Liver (tissue), 8 donors: ENCODE measurements at regions not wholly inside any gene's neighbourhood (a gene's known extent, or its start where the extent isn't known, plus 50 kb on each side); places are given as distances from the start of the nearest gene placed in this dataset.

Experiments used
- DNase-seq: peaks from one replicate; pipeline ENCODE4 v3.0.0-alpha.2; 2017; ENCODE audit warnings: low spot score
- H3K27ac ChIP-seq, 2 donors: one replicate each; pipeline ENCODE4 v1.7.0; 2013; ENCODE audit warnings: inconsistent platforms in 2 of 2, low read length in 2 of 2, control low read depth in 1 of 2, low read depth in 1 of 2, mild to moderate bottlenecking in 1 of 2
- H3K27me3 ChIP-seq, 4 donors: one replicate each; pipeline versions ENCODE4 v1.6.1 to v1.7.0; 2013; ENCODE audit warnings: low read length in 3 of 4, inconsistent platforms in 1 of 4, mild to moderate bottlenecking in 1 of 4, moderate library complexity in 1 of 4; ENCODE audit not compliant: control insufficient read depth in 4 of 4, insufficient read depth in 4 of 4
- H3K36me3 ChIP-seq, 4 donors: one replicate each; pipeline versions ENCODE4 v1.6.1 to v1.7.0; 2013; ENCODE audit warnings: low read length in 3 of 4, mild to moderate bottlenecking in 3 of 4, low read depth in 1 of 4, moderate library complexity in 1 of 4; ENCODE audit not compliant: control insufficient read depth in 4 of 4, insufficient read depth in 3 of 4
- H3K4me1 ChIP-seq, 4 donors: one replicate each; pipeline versions ENCODE4 v1.6.1 to v1.7.0; 2013; ENCODE audit warnings: low read length in 3 of 4, mild to moderate bottlenecking in 3 of 4, moderate library complexity in 1 of 4; ENCODE audit not compliant: control insufficient read depth in 4 of 4, insufficient read depth in 4 of 4
- H3K4me3 ChIP-seq, 3 donors: one replicate each; pipeline versions ENCODE4 v1.6.1 to v1.7.0; 2013; ENCODE audit warnings: low read length in 3 of 3, control low read depth in 1 of 3, low read depth in 1 of 3, mild to moderate bottlenecking in 1 of 3
- H3K9ac ChIP-seq, 2 donors: one replicate each; pipeline ENCODE4 v1.7.0; 2013; ENCODE audit warnings: low read length in 2 of 2, mild to moderate bottlenecking in 2 of 2, moderate library complexity in 2 of 2, control low read depth in 1 of 2, low read depth in 1 of 2
- H3K9me3 ChIP-seq, 4 donors: one replicate each; pipeline versions ENCODE4 v1.6.1 to v1.7.0; 2013; ENCODE audit warnings: low read length in 3 of 4; ENCODE audit not compliant: control insufficient read depth in 4 of 4
- ATF3 ChIP-seq: IDR thresholded peaks from 2 replicates; pipeline ENCODE4 v1.6.1; 2016; ENCODE audit warnings: antibody characterized with exemption
- CTCF ChIP-seq: fragments of 150-350 bp; IDR thresholded peaks from 2 replicates; pipeline ENCODE4 v1.5.1; 2017; ENCODE audit warnings: improper control_type of control experiment, low read depth, low read length; ENCODE audit not compliant: missing input control
- EGR1 ChIP-seq, 2 donors: IDR thresholded peaks; 2 replicates each; pipeline ENCODE4 v1.6.1; 2016 to 2018; ENCODE audit warnings: antibody characterized with exemption in 2 of 2, low read depth in 2 of 2
- FOXA1 ChIP-seq: IDR thresholded peaks from 2 replicates; pipeline ENCODE4 v1.6.1; 2016; ENCODE audit warnings: antibody characterized with exemption
- FOXA2 ChIP-seq: IDR thresholded peaks from 2 replicates; pipeline ENCODE4 v1.6.1; 2016; ENCODE audit warnings: antibody characterized with exemption
- GABPA ChIP-seq, 2 donors: IDR thresholded peaks in 1 of 2; conservative IDR thresholded peaks in 1 of 2; 2 replicates each; pipeline ENCODE4 v1.6.1; 2016; ENCODE audit warnings: antibody characterized with exemption in 2 of 2, mild to moderate bottlenecking in 1 of 2, moderate library complexity in 1 of 2
- HNF4G ChIP-seq: IDR thresholded peaks from 2 replicates; pipeline ENCODE4 v1.6.1; 2016; ENCODE audit warnings: antibody characterized with exemption
- JUND ChIP-seq, 2 donors: IDR thresholded peaks; 2 replicates each; pipeline ENCODE4 v1.6.1; 2016; ENCODE audit warnings: antibody characterized with exemption in 2 of 2
- MAX ChIP-seq: IDR thresholded peaks from 2 replicates; pipeline ENCODE4 v1.6.1; 2016; ENCODE audit warnings: antibody characterized with exemption
- NR2F2 ChIP-seq: IDR thresholded peaks from 2 replicates; pipeline ENCODE4 v1.6.1; 2016; ENCODE audit warnings: antibody characterized with exemption
- RAD21 ChIP-seq, 2 donors: IDR thresholded peaks; 2 replicates each; pipeline ENCODE4 v1.6.1; 2016; ENCODE audit warnings: antibody characterized with exemption in 2 of 2, mild to moderate bottlenecking in 2 of 2
- REST ChIP-seq: IDR thresholded peaks from 2 replicates; pipeline ENCODE4 v1.6.1; 2016; ENCODE audit warnings: antibody characterized with exemption, mild to moderate bottlenecking
- RXRA ChIP-seq, 2 donors: IDR thresholded peaks; 2 replicates each; pipeline ENCODE4 v1.6.1; 2017 to 2018; ENCODE audit warnings: antibody characterized with exemption in 2 of 2, mild to moderate bottlenecking in 1 of 2
- SP1 ChIP-seq: IDR thresholded peaks from 2 replicates; pipeline ENCODE4 v1.6.1; 2018; ENCODE audit warnings: antibody characterized with exemption, mild to moderate bottlenecking
- YY1 ChIP-seq: IDR thresholded peaks from 2 replicates; pipeline ENCODE4 v1.6.1; 2016; ENCODE audit warnings: antibody characterized with exemption, mild to moderate bottlenecking
- WGBS: extraction: QIAGEN DNeasy Blood & Tissue Kit; methylation state at CpG from one replicate; pipeline ENCODE4 v1.1.7; 2013; 5-methylcytosine and 5-hydroxymethylcytosine counted together
- donor health status: healthy.
- donor health status: healthy.
- donor health status: healthy.
- donor health status: healthy.
- donor health status: healthy.

GRCh38 chr15:77866186-77866585 lies 211.3 kb downstream of the TBC1D2B start:
- Histone ChIP-seq H3K4me3 (no peak overlapping the region), H3K36me3 (no peaks in the 10 kb centered on the region), H3K9ac (no peak overlapping the region), H3K9me3 (no peaks in the 10 kb centered on the region), H3K27ac (no peak overlapping the region), H3K27me3 (no peaks in the 10 kb centered on the region), H3K4me1 (peaks cover 0 to 5% (median 0%) of the 10 kb centered on the region in 4 donors)
- 85% methylated on average over 8 of the region's 8 CpGs for WGBS
- DNase-seq, result no peak
- TF ChIP-seq SP1 (no peak), RXRA (IDR thresholded peaks at IDR 0.05) (no peak), YY1 (no peak), MAX (no peak), NR2F2 (no peak), ATF3 (no peak), REST (no peak), CTCF (no peak), FOXA2 (no peak), EGR1 (IDR thresholded peaks at IDR 0.05; ENCODE audit: low read depth in 2 of 2) (no peak), JUND (IDR thresholded peaks at IDR 0.05) (no peak), GABPA (IDR thresholded peaks at IDR 0.05 in 1 of 2, conservative IDR thresholded peaks at IDR 0.05 in 1 of 2) (no peak), FOXA1 (no peak), HNF4G (no peak)

GRCh38 chr15:77865701-77866100 lies 211.8 kb downstream of the TBC1D2B start:
- H3K27me3 ChIP-seq, result no peaks in the 10 kb centered on the region
- peaks cover 0 to 5% (median 0%) of the 10 kb centered on the region in 4 donors for H3K4me1 ChIP-seq
- H3K36me3 ChIP-seq, result no peaks in the 10 kb centered on the region
- no peak for TF ChIP-seq JUND (IDR thresholded peaks at IDR 0.05)
- TF ChIP-seq YY1, result no peak
- no peak for TF ChIP-seq RXRA (IDR thresholded peaks at IDR 0.05)
- TF ChIP-seq GABPA (IDR thresholded peaks at IDR 0.05 in 1 of 2, conservative IDR thresholded peaks at IDR 0.05 in 1 of 2), result no peak
- TF ChIP-seq RAD21 (IDR thresholded peaks at IDR 0.05), result no peak
- 90% methylated on average over 7 of the region's 7 CpGs for WGBS
- H3K27ac ChIP-seq, result no peak overlapping the region
- H3K4me3 ChIP-seq, result no peak overlapping the region
- no peaks in the 10 kb centered on the region for H3K9me3 ChIP-seq
- no peak for DNase-seq
- no peak overlapping the region for H3K9ac ChIP-seq
